Esophagus (tissue), 2 donors: ENCODE measurements at regions not wholly inside any gene's neighbourhood (a gene's known extent, or its start where the extent isn't known, plus 50 kb on each side); places are given as distances from the start of the nearest gene placed in this dataset.
A peak's percentile ranks its signal among the peaks of the same experiment; 100 is the strongest.

ENCODE experiments used
- H3K27ac ChIP-seq, 2 donors: one replicate each; pipeline ENCODE4 v1.5.1; 2013; ENCODE audit warnings: low read depth in 2 of 2, mild to moderate bottlenecking in 2 of 2, inconsistent platforms in 1 of 2, low read length in 1 of 2, moderate library complexity in 1 of 2
- H3K27me3 ChIP-seq, 2 donors: one replicate each; pipeline ENCODE4 v1.6.1; 2013; ENCODE audit warnings: low read length in 2 of 2, control low read depth in 1 of 2, mild to moderate bottlenecking in 1 of 2; ENCODE audit not compliant: insufficient read depth in 2 of 2, control insufficient read depth in 1 of 2
- H3K36me3 ChIP-seq, 2 donors: one replicate each; pipeline ENCODE4 v1.6.1; 2013; ENCODE audit warnings: low read length in 1 of 2; ENCODE audit not compliant: control insufficient read depth in 2 of 2, insufficient read depth in 2 of 2
- H3K4me1 ChIP-seq, 2 donors: one replicate each; pipeline ENCODE4 v1.6.1; 2013; ENCODE audit warnings: low read length in 1 of 2; ENCODE audit not compliant: control insufficient read depth in 2 of 2, insufficient read depth in 2 of 2
- H3K4me3 ChIP-seq, 2 donors: one replicate each; pipeline ENCODE4 v1.5.1; 2013; ENCODE audit warnings: low read length in 2 of 2, mild to moderate bottlenecking in 2 of 2, low read depth in 1 of 2, moderate library complexity in 1 of 2
- H3K9me3 ChIP-seq, 2 donors: one replicate each; pipeline ENCODE4 v1.6.1; 2013; ENCODE audit warnings: mild to moderate bottlenecking in 2 of 2, low read depth in 1 of 2, low read length in 1 of 2, moderate library complexity in 1 of 2; ENCODE audit not compliant: control insufficient read depth in 2 of 2, insufficient read depth in 1 of 2
- WGBS, 2 donors: extraction: QIAGEN DNeasy Blood & Tissue Kit; methylation state at CpG; one replicate each; pipeline ENCODE4 v1.1.7; 2013; 5-methylcytosine and 5-hydroxymethylcytosine counted together
- donor health status: healthy with polysubstance abuse.
- donor health status: Bipolar disorder and iron deficiency.

GRCh38 chr18:51611326-51611725, 413.8 kb upstream of the MEX3C start:
- WGBS, 2 donors, result 72 to 73% methylated on average over 1 of the region's 1 CpG
- Histone ChIP-seq H3K4me1 (peaks cover 0 to 6% of the 10 kb centered on the region in 2 donors), H3K27ac (no peak overlapping the region)

DNA sequence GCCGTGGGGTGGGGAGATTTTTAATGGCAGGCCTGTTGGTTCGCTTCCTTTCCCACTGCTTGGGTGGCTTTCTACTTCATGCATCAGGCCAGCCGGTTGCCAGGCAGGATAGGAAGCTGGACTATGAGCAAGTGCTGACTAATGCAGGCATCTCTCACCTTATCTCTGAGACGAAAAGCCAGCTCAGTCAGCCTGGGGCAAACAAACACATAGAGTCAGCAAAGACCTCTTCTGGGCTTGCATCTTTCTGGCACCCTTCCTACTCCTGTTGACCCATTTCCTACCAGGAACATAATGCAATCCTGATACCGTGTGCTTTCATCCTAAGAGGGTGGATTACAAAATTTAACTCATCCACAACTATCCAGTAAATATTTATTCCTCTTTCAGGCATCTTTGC, 416.6 kb upstream of the MEX3C start:
- no peak overlapping the region for H3K27ac ChIP-seq
- no peak overlapping the region for H3K4me3 ChIP-seq
- H3K4me1 ChIP-seq, result peaks cover 0 to 6% of the 10 kb centered on the region in 2 donors
- no peaks in the 10 kb centered on the region for H3K27me3 ChIP-seq
- no peaks in the 10 kb centered on the region for H3K9me3 ChIP-seq
- 29 to 34% methylated on average over 5 of the region's 5 CpGs for WGBS, 2 donors
- H3K36me3 ChIP-seq, result no peaks in the 10 kb centered on the region

More at GRCh38 chr18:51611326-51611725, 413.8 kb upstream of the MEX3C start:
- Histone ChIP-seq H3K36me3 (no peaks in the 10 kb centered on the region), H3K4me3 (no peak overlapping the region), H3K27me3 (no peaks in the 10 kb centered on the region), H3K9me3 (no peaks in the 10 kb centered on the region)

GRCh38 chr18:51614967-51615571, 417.6 kb upstream of the MEX3C start:
- WGBS, 2 donors, result 36 to 42% methylated on average over 7 of the region's 7 CpGs
- Histone ChIP-seq H3K27ac (peak overlapping the region in 1 of 2 donors; percentile 42), H3K4me3 (no peak overlapping the region), H3K9me3 (no peaks in the 10 kb centered on the region), H3K36me3 (no peaks in the 10 kb centered on the region), H3K27me3 (no peaks in the 10 kb centered on the region), H3K4me1 (peaks cover 0 to 6% of the 10 kb centered on the region in 2 donors)

DNA sequence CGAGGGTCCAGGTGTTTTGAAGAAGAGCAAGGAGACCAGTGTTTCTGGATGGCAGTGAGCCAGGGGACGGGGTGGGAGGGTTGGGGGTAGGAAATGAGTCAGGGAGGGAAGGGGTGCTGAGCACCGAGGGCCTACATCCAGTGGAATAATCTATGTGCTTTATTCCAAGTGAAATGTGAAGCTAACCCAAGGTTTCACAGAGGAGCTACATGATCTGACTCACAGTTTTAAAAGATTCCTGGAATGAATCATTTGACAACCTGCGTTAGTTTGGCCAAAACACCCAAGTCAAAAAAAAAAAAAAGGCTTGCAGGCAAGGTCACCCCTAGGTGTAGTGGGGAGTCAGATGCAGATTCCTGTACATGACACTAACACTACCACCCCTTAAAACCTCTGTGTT, 419.7 kb upstream of the MEX3C start:
- Histone ChIP-seq H3K4me1 (peaks cover 0 to 6% of the 10 kb centered on the region in 2 donors), H3K36me3 (no peaks in the 10 kb centered on the region), H3K27ac (peak overlapping the region in 1 of 2 donors; percentile 7), H3K9me3 (no peaks in the 10 kb centered on the region), H3K27me3 (no peaks in the 10 kb centered on the region), H3K4me3 (no peak overlapping the region)
- 30 to 42% methylated on average over 4 of the region's 4 CpGs for WGBS, 2 donors

- no peaks in the 10 kb centered on the region for H3K36me3 ChIP-seq
- H3K9me3 ChIP-seq, result no peaks in the 10 kb centered on the region
- peak overlapping the region in 1 of 2 donors; percentile 7 for H3K27ac ChIP-seq
- no peaks in the 10 kb centered on the region for H3K27me3 ChIP-seq
- H3K4me1 ChIP-seq, result peaks cover 0 to 6% of the 10 kb centered on the region in 2 donors
- H3K4me3 ChIP-seq, result no peak overlapping the region
- 45 to 58% methylated on average over 2 of the region's 2 CpGs for WGBS, 2 donors
Measured at GRCh38 chr18:51617572-51618260, 420.2 kb upstream of the MEX3C start.

GRCh38 chr18:51619283-51619682, 421.8 kb upstream of the MEX3C start:
- Histone ChIP-seq H3K4me3 (no peak overlapping the region), H3K4me1 (peaks cover 0 to 6% of the 10 kb centered on the region in 2 donors), H3K27me3 (no peaks in the 10 kb centered on the region), H3K27ac (no peak overlapping the region), H3K9me3 (no peaks in the 10 kb centered on the region), H3K36me3 (no peaks in the 10 kb centered on the region)
- WGBS, 2 donors, result 50 to 55% methylated on average over 1 of the region's 1 CpG

DNA sequence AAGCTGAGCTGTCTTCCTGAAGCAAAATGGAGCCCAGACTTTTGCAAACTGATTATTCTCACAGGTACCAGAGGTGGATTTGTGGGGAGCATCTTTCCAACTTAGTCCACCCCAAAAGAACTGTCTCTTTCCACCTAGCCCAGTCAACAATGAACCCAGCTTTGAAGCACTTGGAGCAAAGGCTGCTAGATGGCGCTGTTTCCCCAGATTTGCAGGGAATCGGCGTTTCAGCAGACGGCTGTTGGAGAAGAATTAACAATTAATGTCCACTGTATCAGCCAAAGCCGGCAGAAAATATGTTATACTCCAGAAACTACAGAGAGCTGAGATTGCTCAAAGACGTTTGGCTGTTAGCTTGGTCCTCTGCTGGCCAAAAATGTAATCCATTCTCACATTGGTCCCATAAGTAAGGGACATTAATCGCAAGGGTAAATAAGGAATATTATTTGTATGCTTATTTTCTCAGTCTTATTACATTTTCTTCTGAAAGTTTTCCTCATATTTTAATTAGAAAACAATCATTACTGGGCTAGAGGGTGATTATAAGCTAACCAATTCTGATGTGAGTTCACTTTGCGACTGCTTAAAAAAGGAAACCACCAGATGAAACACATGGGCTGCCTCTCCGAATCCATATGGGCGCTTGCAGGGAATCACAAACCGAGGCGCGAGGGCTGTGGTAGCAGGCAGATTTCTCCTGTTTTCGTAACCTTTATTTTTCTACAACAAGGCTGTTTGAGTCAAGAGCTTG, 423.8 kb upstream of the MEX3C start:
- no peaks in the 10 kb centered on the region for H3K27me3 ChIP-seq
- no peaks in the 10 kb centered on the region for H3K9me3 ChIP-seq
- WGBS, 2 donors, result 35 to 36% methylated on average over 14 of the region's 14 CpGs
- H3K4me3 ChIP-seq, result no peak overlapping the region
- H3K36me3 ChIP-seq, result no peaks in the 10 kb centered on the region
- H3K27ac ChIP-seq, result no peak overlapping the region
- H3K4me1 ChIP-seq, result no peaks in the 10 kb centered on the region

DNA sequence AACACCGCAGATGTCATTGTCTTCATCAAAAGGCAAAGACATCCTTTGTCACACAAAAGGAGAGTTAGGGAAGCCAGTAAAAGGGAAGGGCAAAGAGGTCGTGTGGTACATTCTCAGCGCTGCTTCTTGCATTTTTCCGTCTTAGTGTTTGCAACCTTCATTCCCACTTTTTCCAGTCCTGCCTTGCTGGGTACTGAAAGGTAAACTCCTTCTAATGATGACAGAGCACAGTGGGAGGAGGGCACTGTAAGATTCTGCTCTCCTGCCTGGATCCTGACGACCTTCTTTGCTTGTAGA, 424.3 kb upstream of the MEX3C start:
- Histone ChIP-seq H3K9me3 (no peaks in the 10 kb centered on the region), H3K4me1 (no peaks in the 10 kb centered on the region), H3K27me3 (no peaks in the 10 kb centered on the region), H3K4me3 (no peak overlapping the region), H3K36me3 (no peaks in the 10 kb centered on the region), H3K27ac (no peak overlapping the region)
- 30 to 37% methylated on average over 5 of the region's 5 CpGs for WGBS, 2 donors

GRCh38 chr18:51622702-51623101, 425.2 kb upstream of the MEX3C start:
- no peaks in the 10 kb centered on the region for H3K27me3 ChIP-seq
- H3K9me3 ChIP-seq, result no peaks in the 10 kb centered on the region
- H3K4me1 ChIP-seq, result no peaks in the 10 kb centered on the region
- no peak overlapping the region for H3K27ac ChIP-seq
- no peaks in the 10 kb centered on the region for H3K36me3 ChIP-seq
- WGBS, 2 donors, result 18 to 36% methylated on average over 6 of the region's 6 CpGs
- no peak overlapping the region for H3K4me3 ChIP-seq
